GM19397 (cell line): ENCODE measurements at regions not wholly inside any gene's neighbourhood (a gene's known extent, or its start where the extent isn't known, plus 50 kb on each side); places are given as distances from the start of the nearest gene placed in this dataset.
"Not testable (repeated sequence)": the region's sequence is repeated elsewhere in the genome, so short reads cannot be mapped to it uniquely, and the experiment has no call there.

Experiments
- ATAC-seq: cut with Tn5 transposase; IDR thresholded peaks from one replicate; pipeline ENCODE4 v1.9.1; 2021; ENCODE audit warnings: mild to moderate bottlenecking, moderate library complexity; ENCODE audit not compliant: unreplicated experiment

DNA sequence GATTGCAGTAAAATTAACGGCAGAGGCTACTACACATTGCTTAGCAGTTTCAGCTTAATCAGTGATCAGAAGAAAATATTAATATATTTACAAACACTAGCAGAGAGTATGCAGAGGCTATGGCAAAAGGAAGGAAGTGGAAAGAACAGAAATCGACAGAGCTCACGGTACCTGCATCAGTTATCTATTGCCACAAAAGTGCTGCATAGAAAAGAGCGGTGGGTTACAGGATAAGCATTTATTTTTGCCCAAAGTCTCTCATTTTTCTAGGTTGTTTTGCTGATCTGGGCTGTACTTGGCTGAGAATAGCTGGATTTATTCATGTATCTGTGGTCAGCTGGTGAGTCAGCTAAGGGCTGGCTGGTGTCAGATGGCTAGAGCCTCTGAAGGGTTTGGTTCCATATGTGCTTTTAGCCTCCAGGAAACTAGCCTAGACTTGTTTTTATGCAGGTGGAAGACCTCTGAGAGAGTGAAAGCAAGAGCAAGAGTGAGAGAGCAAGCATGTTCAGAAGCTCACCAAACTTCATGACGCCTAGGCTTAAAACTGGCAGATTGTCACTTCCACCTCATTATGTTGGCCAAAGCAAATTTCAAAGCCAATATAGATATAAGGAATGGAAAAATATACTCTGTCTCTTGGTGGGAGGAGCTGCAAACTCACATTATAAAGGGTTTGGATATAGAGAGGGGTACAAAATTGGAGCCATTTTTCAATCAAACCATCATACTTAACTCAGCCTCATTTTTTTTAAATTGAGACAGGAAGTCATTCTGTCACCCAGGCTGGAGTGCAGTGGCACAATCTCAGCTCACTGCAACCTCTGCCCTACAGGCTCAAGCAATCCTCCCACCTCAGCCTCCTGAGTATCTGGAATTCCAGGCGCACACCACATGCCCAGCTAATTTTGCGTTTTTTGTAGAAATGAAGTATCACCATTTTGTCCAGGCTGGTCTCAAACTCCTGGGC, 153.2 kb upstream of the RPL34 start:
- peak; percentile 85 for ATAC-seq

DNA sequence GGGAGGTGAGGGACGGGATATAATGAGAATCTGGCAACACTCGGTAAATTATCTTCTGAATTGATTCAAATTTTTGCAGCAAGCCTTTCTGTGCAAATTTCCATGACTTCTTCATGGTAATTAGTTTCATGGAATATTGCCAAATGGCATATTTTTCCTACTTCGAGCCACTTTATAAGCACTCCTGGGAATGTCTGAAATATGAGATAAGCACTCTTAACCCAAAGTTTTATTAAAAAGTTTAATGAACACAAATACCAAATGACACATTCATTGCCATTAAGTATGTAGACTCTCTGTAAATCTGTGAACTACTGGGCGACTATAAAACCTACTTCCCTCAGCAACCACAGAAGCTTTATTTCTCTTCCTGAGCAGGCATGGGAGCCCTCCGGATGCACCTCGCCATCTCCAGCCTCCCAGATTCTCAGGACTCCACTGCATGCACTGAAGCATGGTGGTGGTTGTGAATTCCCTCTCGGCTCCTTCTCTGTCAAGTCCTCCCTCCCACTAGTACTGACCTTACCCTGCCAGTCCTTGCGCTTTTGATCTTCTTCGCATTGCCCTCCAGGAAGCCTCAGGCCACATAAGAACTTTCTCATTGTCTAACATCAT, 154.4 kb upstream of the RPL34 start:
- no peak for ATAC-seq

DNA sequence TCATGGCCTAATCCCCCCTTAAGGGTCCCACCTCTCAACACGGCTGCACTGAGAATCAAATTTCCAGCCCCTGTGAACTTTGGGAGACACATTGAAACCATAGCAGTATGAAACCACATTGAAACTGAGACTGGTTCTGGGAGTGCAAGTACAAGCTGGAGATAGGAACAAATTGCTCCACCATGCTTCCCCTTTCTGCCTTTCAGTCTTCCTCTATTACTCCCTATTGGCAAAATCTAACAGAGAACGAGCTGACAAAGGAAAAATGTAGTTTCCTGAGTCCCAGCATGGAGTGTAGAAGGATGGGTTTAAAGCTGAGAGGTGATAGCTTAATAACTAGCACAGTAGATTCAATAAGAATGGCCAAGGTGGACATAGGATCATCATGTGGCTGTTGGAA, 161.7 kb upstream of the RPL34 start:
- no peak for ATAC-seq

DNA sequence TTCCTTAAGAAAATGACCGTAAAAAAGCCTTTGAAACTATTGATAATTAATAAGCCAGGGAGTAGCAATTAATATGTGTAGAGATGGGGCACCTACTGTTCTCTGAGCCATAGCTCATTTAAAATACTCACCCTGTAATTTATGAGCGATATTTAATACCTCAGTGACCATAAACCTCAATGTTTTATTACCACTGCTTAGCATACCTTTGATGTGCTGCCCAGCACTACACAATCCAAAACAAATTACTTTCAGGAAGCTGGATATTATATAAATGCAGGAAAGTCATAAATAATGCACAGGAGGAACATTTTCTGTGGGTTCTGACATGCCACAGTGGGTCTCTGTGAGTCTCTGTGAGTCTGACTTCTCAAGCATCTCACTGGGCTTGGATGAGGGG, 166.1 kb upstream of the RPL34 start:
- no peak for ATAC-seq

DNA sequence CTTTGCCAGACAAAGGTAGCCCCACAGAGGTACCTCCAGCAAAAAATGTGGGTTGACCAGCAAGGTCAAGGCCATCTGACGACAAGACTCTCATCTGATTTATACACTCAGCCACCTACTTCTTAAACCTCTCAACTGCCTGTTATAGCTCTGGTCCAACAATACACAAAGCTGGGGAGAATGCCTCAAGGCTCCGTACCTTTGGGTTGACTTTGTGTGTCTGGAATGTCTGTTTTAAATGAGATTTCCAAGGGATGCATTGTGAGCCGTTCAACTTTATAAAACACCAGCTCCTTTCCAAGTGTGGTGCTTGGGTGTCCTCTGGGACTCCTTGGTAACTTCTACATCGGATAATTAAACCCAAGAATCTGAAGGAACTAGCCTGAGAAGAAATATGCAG, 167.0 kb upstream of the RPL34 start:
- ATAC-seq: no peak

DNA sequence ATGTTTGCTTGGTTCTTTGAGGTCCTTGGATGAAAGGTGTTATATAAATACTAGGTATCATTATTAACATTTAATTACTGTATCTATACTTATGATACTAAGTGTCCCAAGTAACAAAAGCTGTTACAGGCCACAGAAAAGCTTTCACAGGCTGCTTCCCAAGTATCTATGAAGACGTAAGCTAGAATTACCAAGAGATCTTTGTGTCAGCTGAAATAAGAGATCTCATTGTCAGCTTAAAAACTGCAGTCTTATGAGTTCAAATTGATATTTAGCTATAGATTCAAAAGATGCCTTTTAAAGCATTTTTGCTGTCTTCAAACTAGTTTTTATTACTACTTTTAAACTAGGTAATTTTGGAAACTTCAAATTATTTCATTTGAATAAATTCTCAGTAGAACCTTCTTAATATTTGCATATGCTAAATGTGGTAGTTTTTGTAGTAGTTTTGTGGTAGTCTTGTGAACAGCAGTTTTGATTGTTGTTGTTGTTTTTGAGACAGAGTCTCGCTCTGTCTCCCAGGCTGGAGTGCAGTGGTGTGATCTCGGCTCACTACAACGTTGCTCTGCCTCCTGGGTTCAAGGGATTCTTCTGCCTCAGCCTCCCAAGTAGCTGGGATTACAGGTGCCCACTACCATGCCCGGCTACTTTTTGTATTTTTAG, 170.0 kb upstream of the RPL34 start:
- ATAC-seq: no peak

DNA sequence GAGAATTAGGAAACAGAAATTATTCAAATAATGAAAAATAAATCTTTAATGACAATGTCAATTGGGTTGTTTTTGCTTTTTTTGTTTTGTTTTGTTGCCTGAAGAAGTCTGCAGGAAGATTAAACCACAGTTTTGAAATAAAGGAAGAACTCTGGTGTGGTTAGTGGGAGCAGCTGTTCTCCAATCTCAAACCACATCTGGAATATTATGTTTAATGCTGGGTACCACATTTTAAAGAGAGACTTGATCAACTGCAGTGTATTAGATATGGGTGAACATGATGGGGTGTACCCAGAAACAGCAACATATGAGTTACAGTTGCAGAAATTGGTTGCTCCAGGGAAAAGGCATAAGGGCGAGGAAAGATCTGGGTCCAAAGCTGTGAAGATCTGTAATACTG, 171.2 kb upstream of the RPL34 start:
- ATAC-seq: no peak

DNA sequence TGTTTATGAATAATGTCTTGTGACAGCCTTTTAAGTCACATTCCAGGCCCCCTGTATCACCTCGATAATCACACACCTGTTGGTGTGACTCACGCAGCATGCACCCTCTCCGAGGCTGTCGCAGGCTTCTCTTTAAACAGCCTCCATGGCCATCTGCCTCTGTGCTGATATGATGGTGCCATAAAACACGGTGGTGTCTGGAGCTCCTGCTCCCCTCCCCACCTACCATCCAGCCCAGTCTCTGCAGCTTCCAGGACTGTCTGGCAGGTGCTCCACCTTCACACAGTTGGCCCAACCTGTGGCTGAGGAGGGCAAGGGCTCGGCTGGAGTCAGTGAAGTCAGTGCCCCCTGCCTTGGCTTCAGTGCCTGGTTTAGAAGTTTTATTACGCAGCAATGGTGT, 173.8 kb upstream of the RPL34 start:
- ATAC-seq: no peak

DNA sequence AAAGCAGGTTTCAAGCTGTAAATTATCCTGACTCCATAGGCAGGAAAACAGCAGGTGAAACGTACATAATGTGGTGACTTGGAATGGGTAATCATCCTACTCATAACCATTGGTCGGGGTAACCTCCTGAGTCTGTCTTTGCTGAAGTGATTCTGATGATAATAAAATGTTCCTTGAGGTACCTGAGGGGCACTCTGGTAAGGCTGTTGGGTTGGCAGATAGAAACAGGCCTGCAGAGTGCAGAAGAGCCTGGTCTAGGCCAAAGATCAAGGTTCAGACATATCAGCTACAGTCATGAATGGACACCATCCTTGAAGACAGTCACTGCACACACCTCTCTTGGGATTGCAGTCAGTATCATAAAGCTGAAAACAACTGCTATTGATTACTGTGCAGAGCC, 174.7 kb upstream of the RPL34 start:
- ATAC-seq: no peak

DNA sequence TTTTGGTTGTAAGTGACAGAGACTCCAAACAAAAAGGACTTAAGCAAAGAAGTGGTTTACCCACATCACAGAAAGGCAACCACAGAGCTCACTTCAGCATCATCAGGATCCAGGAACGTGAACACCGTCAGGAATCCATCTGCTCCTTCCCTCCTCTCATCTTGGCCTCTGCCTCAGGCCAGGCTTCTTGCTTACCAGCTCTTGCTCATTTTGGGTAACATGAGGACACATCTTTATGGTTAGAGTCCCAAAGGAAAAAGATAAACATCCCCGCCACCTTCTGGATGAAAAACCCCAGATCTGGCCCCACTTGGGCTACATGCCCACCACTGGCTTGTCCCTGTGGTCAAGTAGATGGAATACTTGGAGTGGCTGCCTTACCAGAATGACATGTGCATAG, 176.8 kb upstream of the RPL34 start:
- no peak for ATAC-seq

DNA sequence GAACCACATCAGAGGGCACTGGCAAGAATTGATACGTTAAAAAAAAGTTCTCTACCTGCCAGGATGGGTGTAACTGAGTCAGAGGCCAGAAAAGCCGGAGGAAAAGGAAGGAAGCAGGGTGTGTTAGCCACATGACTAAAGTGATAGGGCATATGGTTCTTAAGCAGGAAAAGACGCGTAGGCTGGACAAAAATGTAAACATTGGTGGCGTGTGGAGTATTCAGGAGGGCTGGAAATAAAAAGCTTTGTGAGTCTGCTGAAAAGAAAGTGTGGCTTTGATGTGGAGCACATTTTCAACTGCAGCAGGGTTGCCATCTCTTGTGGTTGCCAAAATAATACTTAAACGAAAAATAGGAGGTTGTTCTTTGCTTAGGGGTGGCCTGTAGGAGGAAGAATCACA, 186.5 kb upstream of the RPL34 start:
- no peak for ATAC-seq

DNA sequence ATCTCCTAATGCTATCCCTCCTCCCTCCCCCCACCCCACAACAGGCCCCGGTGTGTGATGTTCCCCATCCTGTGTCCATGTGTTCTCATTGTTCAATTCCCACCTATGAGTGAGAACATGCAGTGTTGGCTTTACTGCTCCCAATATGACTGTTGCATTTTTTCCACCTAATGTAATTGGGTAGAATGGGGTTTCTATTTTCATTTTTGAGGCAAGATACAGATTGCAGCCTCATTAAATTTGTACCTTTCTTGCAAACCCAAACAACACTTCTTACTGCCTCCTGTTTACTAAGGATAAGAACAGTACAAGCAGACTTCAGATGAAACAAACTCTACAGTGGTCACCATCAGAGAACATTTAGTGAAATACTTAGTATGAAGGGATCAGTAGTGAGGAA, 187.0 kb upstream of the RPL34 start:
- ATAC-seq: not testable (repeated sequence)

DNA sequence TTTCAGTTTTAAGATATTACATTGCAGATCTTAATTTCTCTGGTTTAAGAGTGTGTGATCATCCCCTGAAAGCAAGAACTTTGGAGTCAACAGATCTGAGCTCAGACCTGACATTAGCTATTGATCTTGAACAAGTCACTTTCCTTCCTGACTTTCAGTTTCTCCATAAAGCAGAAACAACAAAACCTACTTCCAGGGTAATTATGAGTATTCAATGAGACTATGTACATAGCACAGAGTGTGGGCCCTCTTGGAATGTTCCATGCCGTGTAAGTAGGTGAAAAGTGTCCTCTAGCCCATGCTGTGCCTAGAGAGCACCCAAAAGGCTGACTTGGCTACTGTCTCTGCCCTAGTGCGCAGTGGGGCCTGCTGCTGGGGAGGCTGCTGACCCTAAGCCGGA, 188.0 kb upstream of the RPL34 start:
- ATAC-seq: no peak

DNA sequence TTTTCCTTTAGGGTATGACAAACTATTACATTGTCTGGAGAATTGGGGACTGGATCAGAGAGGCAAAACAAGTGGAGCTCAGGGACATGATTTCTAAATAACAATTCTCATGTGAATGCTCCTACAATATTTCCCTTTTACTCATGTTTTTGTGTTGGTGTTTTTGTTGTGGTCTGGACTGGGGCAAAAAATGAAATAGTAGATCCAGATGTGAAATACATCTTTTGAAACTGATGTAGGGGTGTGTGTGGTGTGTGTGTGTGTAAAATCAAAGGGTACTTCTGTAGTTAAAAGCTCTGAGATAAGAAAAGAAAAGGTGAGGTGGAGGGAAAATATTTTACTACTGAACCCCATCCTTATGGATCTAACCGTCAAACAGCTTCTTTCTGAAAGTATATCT, 188.4 kb upstream of the RPL34 start:
- no peak for ATAC-seq

DNA sequence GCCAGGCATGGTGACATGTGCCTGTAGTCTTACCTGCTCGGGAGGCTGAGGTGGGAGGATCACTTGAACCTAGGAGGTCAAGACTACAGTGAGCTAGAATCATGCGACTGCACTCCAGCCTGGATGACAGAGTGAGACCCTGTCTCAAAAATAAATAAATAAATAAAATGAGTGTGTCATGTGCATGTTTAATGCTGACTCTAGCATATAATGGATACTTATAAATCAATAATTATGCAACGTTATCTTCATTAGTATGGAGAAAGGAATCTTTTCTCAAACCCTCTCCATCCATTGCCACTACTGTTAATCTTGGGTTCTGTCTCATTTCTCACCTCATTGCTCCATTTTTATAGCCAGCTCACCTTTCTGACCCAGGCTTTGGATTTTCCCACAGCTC, 189.5 kb upstream of the RPL34 start:
- no peak for ATAC-seq

DNA sequence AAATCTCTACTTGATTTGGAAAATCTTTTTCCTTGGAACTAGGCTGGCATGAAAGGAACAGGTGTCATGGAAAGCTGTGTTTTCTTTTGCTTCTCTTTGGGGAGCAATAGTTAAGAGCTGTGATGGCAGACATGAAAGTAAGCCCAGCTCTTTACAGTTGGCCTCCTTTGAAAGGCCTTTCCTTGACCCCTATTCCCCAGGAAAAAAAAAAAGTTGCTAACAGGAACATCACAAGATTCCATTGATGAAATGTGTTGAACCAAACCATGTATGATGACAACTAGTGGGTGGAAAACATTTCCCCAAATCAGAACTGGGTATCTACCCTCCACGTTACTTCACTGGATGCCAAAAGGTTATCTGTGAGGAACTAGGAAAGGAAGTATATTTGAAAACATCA, 190.7 kb upstream of the RPL34 start:
- no peak for ATAC-seq

DNA sequence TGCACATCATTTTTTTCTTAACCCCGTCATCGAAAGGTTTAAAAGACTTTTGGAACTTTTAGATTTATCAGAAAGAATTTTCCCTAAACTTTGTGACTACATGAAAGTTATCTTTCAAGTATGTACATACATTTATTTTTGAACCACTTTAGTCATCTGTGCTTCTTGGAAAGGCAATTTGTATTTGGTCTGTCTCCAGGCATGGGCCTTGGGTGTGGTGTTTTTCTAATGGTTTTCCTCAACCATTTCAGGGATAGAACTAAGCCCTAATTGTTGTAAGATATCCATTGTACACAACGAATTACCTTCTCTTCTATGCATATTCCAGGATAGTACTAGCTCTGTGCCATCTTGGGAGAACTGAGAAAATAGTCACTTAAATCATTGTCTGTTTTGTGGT, 191.5 kb upstream of the RPL34 start:
- ATAC-seq: no peak

DNA sequence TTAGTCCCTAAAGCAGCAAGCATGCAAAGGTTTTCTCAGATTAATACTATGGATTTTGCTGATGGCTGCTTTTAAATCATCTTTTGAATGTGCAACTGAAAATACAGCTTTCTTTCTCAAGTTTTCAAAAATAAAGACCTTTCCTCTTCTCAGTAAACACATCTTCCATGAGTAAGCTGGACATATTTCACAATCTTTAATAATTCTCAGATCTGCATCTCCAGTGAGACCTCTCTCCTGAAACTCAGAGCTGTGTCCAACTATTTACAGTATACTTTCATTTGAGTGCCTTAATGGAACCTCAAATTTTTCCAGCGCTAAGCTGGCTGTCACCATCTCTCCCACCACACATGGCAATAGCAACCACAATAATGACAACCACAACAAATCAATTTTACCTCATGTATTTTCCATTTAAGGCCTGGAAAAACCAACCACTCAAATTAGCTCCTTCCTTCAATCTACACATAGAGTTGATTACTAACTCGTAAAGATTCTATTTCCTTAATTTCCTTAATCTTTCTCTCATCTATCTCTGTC, 192.4 kb upstream of the RPL34 start:
- ATAC-seq: no peak

DNA sequence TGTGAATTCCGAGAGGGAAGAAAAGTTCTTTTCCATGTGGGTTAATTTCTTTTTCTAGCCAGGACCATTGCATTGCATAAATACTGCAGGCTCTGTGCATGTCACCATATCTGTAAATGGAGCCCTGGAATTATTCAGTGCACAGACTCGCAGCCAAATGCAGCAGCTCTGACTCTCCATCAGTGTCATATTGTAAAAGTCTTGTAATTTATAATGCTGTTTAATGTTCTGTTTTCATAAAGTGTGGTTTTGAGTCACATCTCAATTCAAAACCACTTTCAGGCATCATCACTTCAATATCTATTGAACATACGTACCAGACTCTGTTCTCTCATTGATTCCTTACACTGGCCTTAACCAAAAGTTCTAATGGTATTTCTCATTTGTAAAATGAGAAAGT, 193.9 kb upstream of the RPL34 start:
- no peak for ATAC-seq

DNA sequence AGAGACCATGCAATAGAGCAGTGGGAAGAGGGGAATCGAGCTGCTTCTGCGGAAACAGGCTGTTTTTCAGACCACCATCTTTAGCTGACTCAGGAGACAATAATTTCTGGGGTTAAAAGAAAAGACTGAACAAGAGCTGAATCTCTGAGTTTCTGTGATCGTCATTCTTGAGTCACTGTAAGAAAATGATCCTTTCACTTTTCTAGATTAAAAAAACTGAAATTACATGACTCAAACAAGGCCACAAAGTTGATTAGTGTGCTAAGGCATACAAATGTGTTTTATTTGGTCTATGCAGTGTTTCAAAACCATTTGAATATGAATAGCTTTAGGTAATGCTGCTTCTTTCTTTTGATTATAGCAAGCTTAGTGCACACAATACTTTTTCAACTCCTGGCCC, 194.4 kb upstream of the RPL34 start:
- no peak for ATAC-seq

DNA sequence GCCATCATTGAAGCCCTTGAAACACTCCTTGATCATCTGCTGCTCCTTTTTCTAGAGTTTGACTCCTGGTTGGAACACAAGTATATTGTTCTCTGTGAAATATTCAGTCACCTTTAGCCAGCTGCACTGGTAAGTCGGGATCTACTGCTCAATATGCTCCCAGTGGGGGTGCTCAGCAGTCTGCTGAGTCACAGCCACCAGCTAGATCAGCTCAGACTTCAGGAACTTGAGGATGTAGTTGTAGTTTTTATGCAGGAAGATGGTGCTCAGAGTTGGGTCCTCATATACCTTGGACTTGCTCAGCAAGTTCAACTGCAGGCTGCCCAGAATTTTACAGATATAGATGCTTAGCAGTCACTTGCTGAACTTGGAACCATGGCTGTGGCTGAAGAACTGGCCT, 202.5 kb upstream of the RPL34 start:
- no peak for ATAC-seq

DNA sequence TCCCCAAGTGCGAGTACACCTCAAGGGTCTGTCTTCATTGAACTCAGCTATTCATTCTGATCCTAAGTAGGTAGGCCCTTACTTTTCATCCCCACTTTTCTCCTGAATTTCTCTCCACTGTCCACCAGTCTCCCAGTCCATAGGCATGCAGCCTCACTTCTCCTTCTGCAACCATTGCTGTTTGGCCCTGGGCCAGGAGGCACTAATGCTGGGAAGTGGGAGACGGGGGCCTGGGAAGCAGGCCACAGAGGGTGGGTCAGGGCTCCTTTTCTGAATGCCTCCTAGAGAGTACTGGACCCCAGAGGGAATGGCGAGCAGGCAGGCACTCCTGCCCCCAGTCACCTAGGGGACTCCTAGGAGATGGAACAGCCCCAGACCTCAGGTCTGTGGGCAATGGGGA, 203.5 kb upstream of the RPL34 start:
- no peak for ATAC-seq
